Thyroid gland (tissue), 4 donors: ENCODE measurements at regions not wholly inside any gene's neighbourhood (a gene's known extent, or its start where the extent isn't known, plus 50 kb on each side); places are given as distances from the start of the nearest gene placed in this dataset.

ENCODE experiments used
- DNase-seq, 2 donors: peaks; one replicate each; pipeline ENCODE4 v3.0.0-alpha.2; 2019
- H3K27ac ChIP-seq, 3 donors: fragments of 200-600 bp; sonication (generic); 1 replicate in 2 of 3; 2 replicates in 1 of 3; pipeline ENCODE4 v1.5.1; 2016 to 2019; ENCODE audit warnings: mild to moderate bottlenecking in 1 of 3, moderate library complexity in 1 of 3
- H3K27me3 ChIP-seq: fragments of 200-600 bp; sonication (generic); one replicate; pipeline ENCODE4 v1.5.1; 2019
- H3K36me3 ChIP-seq, 2 donors: fragments of 200-600 bp; sonication (generic); one replicate each; pipeline ENCODE4 v1.5.1; 2016 to 2019
- H3K4me1 ChIP-seq, 2 donors: fragments of 200-600 bp; sonication (generic); one replicate each; pipeline ENCODE4 v1.5.1; 2017 to 2019
- H3K4me3 ChIP-seq, 3 donors: fragments of 200-600 bp; sonication (generic); replicated peaks in 1 of 3; 1 replicate in 2 of 3; 2 replicates in 1 of 3; pipeline ENCODE4 v1.5.1; 2016; ENCODE audit warnings: mild to moderate bottlenecking in 1 of 3
- H3K9me3 ChIP-seq: fragments of 200-600 bp; sonication (generic); one replicate; pipeline ENCODE4 v1.5.1; 2017
- CTCF ChIP-seq, 6 experiments: fragments of 200-600 bp in 3 of 6; fragments of 450-650 bp in 3 of 6; sonication (generic) in 3 of 6; IDR thresholded peaks; one replicate each; pipeline ENCODE4 v1.5.1; 2016 to 2019; ENCODE audit warnings: antibody characterized with exemption in 6 of 6, mild to moderate bottlenecking in 2 of 6, inconsistent platforms in 1 of 6, moderate library complexity in 1 of 6
- POLR2A ChIP-seq, 2 donors: fragments of 450-650 bp; IDR thresholded peaks; one replicate each; pipeline ENCODE4 v1.6.1; 2017; ENCODE audit warnings: antibody characterized with exemption in 2 of 2, mild to moderate bottlenecking in 2 of 2, moderate library complexity in 1 of 2
- WGBS, 2 donors: methylation state at CpG; one replicate each; pipeline ENCODE4 v1.1.5; 2017; 5-methylcytosine and 5-hydroxymethylcytosine counted together
- intact Hi-C: fragments of 100-400 bp; cut with DNase I; formaldehyde crosslinking; loops from one replicate; pipeline ENCODE4 v1.15.1; 2023

DNA sequence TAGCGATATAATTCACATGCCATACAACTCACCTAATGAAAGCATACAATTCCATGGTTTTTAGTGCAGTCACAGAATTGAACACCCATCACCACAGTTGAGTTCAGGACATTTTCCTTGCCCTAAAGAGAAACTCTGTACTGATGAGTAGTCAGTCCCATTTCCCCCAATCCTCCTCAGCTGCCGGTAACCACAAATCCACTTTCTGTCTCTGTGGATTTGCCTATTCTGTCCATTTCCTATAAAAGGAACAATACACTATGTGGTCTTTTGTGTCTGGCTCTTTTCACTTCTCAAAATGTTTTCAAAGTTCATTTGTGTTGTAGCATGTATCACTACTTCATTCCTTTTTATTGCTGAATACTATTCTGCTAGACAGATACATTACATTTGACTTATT lies 67.9 kb upstream of the TGM3 start:
- no peaks in the 10 kb centered on the region for H3K9me3 ChIP-seq
- no peaks in the 10 kb centered on the region for H3K27me3 ChIP-seq
- TF ChIP-seq CTCF (IDR thresholded peaks at IDR 0.05) = no peak
- no peak for TF ChIP-seq POLR2A (IDR thresholded peaks at IDR 0.05)
- no peaks in the 10 kb centered on the region for H3K36me3 ChIP-seq
- DNase-seq = no peak
- no peaks in the 10 kb centered on the region for H3K4me1 ChIP-seq
- WGBS, 2 donors = 86 to 92% methylated on average over 2 of the region's 2 CpGs
- intact Hi-C loops = no loop called here
- no peak overlapping the region for H3K4me3 ChIP-seq
- H3K27ac ChIP-seq = no peak overlapping the region

DNA sequence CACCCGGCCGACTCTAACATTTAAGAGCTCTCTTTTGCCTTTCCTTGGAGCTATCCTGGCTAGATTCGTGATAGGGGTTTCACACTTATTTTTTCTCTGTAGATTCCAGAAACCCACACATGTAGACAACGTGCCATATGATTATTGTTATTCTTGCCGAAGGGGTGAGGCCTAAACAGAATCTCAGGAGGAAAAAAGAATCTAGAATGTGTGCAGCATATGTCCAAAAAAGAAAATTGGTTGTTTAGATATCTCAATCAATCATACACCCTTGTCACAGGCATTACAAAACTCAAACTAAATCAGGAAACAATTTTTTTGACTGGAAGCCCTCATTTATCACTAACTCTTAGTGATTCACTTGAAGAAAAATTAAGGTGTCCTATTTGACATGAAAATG lies 66.9 kb upstream of the TGM3 start:
- no peaks in the 10 kb centered on the region for H3K27me3 ChIP-seq
- no peak overlapping the region for H3K27ac ChIP-seq
- 84 to 85% methylated on average over 5 of the region's 5 CpGs for whole genome bisulfite sequencing, 2 donors
- intact Hi-C loops = no loop called here
- H3K36me3 ChIP-seq = no peaks in the 10 kb centered on the region
- H3K4me3 ChIP-seq = no peak overlapping the region
- H3K4me1 ChIP-seq = no peaks in the 10 kb centered on the region
- DNase-seq = no peak
- TF ChIP-seq POLR2A (IDR thresholded peaks at IDR 0.05) (no peak), CTCF (IDR thresholded peaks at IDR 0.05) (no peak)
- H3K9me3 ChIP-seq = no peaks in the 10 kb centered on the region

- Histone ChIP-seq H3K27ac (no peak overlapping the region), H3K4me1 (no peaks in the 10 kb centered on the region), H3K27me3 (no peaks in the 10 kb centered on the region), H3K36me3 (no peaks in the 10 kb centered on the region), H3K4me3 (no peak overlapping the region), H3K9me3 (no peaks in the 10 kb centered on the region)
- TF ChIP-seq POLR2A (IDR thresholded peaks at IDR 0.05) (no peak), CTCF (IDR thresholded peaks at IDR 0.05) (no peak)
- intact Hi-C loops = no loop called here
- DNase-seq = no peak
- WGBS, 2 donors = 81 to 82% methylated on average over 8 of the region's 8 CpGs
These were observed 64.9 kb upstream of the TGM3 start for GRCh38 chr20:2230726-2231488.

DNA sequence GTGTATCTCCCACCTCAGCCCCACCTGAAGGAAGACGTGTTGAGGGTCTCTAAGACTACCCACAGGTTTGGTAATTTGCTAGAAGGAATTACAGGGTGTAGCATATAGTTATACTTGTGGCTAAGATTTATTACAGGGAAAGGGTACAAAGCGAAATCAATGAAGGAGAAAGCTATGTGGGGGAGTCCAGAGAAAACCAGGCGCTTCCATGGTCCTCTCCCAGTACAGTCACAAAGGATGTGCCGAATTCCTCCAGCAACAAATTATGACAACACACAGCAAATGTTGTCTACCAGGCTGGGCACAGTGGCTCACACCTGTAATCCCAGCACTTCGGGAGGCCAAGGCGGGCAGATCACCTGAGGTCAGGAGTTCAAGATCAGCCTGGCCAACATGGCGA lies 64.1 kb upstream of the TGM3 start:
- H3K4me3 ChIP-seq = no peak overlapping the region
- no peaks in the 10 kb centered on the region for H3K27me3 ChIP-seq
- no peak overlapping the region for H3K27ac ChIP-seq
- no peak for DNase-seq
- no peaks in the 10 kb centered on the region for H3K36me3 ChIP-seq
- H3K4me1 ChIP-seq = no peaks in the 10 kb centered on the region
- TF ChIP-seq CTCF (IDR thresholded peaks at IDR 0.05) (no peak), POLR2A (IDR thresholded peaks at IDR 0.05) (no peak)
- 95 to 97% methylated on average over 7 of the region's 7 CpGs for WGBS, 2 donors
- H3K9me3 ChIP-seq = no peaks in the 10 kb centered on the region
- intact Hi-C loops = no loop called here

- Histone ChIP-seq H3K36me3 (no peaks in the 10 kb centered on the region), H3K4me1 (no peaks in the 10 kb centered on the region), H3K27ac (no peak overlapping the region), H3K4me3 (no peak overlapping the region), H3K27me3 (no peaks in the 10 kb centered on the region), H3K9me3 (no peaks in the 10 kb centered on the region)
- WGBS, 2 donors = 42 to 43% methylated on average over 5 of the region's 5 CpGs
- intact Hi-C loops = no loop called here
- TF ChIP-seq POLR2A (IDR thresholded peaks at IDR 0.05) (no peak), CTCF (IDR thresholded peaks at IDR 0.05) (no peak)
- DNase-seq = no peak
These were observed 61.1 kb upstream of the TGM3 start for GRCh38 chr20:2234598-2235191.
